Left colon (tissue), 2 donors: ENCODE measurements at regions not wholly inside any gene's neighbourhood (a gene's known extent, or its start where the extent isn't known, plus 50 kb on each side); places are given as distances from the start of the nearest gene placed in this dataset.

Source experiments
- ATAC-seq: fragments of 200-7000 bp; cut with Tn5 transposase; one replicate; pipeline ENCODE4 v1.9.1; 2020; ENCODE audit warnings: mild to moderate bottlenecking, moderate library complexity
- DNase-seq, 2 donors: peaks; one replicate each; pipeline ENCODE4 v3.0.0-alpha.2; 2020
- intact Hi-C, 2 donors: fragments of 100-400 bp; cut with DNase I in 1 of 2; cut with micrococcal nuclease in 1 of 2; formaldehyde crosslinking; loops; one replicate each; pipeline versions ENCODE4 v1.11.2 to v1.14.0; 2022; cut with DNase I, micrococcal nuclease
- donor health status: DM: no; HTN: no; CAD: no.
- donor health status: DM: yes; HTN: yes; CAD: no.

GRCh38 chr15:75126864-75127580, 74.7 kb upstream of the C15orf39 start:
- no peak for DNase-seq
- intact Hi-C loops = no loop called here
- ATAC-seq = no peak

- intact Hi-C loops = no loop called here
- DNase-seq (no peak), ATAC-seq (no peak)
Observed at GRCh38 chr15:75129788-75130187, 71.9 kb upstream of the C15orf39 start.

- DNase-seq (no peak), ATAC-seq (no peak)
- intact Hi-C loops = no loop called here
Observed at GRCh38 chr15:75131269-75131643, 70.4 kb upstream of the C15orf39 start.

- no peak for ATAC-seq
- intact Hi-C loops = no loop called here
- no peak for DNase-seq
Observed at GRCh38 chr15:75134748-75135147, 66.9 kb upstream of the C15orf39 start.

GRCh38 chr15:75136118-75136517, 65.6 kb upstream of the C15orf39 start:
- DNase-seq (no peak), ATAC-seq (no peak)
- intact Hi-C loops = no loop called here

DNA sequence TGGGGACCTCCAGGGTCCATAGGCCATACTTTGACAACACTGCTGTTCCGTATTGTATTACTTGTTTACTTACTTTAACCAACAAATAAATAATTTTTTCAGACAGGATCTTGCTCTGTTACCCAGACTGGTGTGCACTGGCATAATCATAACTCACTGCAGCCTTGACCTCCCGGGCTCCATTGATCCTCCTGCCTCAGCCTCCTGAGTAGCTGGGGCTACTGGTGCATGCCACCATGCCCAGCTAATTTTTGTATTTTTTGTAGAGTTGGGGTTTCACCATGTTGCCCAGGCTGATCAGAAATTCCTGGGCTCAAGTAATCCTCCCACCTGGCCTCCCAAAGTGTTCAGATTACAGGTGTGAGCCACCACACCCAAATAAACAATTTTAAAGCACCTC, 64.9 kb upstream of the C15orf39 start:
- DNase-seq (no peak), ATAC-seq (no peak)
- intact Hi-C loops = no loop called here

- ATAC-seq = no peak
- intact Hi-C loops = no loop called here
- no peak for DNase-seq
Observed at GRCh38 chr15:75138016-75138999, 63.4 kb upstream of the C15orf39 start.

GRCh38 chr15:75140080-75140879, 61.4 kb upstream of the C15orf39 start:
- intact Hi-C loops = loop anchor here in 1 of 2 donors (10.0 kb wide), 1 partner anchor 65 kb away; no protein-coding TSS in a partner anchor
- DNase-seq (no peak), ATAC-seq (no peak)

DNA sequence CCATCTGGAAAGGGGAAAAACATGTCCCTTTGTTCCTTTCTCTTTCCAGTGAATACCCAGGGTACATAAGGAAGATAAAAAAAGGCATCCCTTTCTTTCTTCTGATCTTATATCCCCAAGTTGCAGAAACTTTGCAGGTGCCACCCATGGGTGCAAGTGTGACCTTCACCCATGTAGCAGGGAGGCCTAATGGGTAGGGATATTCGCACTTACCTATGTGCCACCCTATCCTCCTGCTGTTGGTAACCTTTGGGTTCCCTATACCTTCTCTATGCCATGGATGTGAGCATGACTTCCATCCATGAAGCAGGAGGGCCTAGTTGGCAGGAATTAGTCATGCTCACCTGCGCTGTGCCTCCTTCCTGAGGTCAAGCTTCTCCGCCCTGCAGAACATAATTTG, 59.2 kb upstream of the C15orf39 start:
- ATAC-seq (no peak), DNase-seq (no peak)
- intact Hi-C loops = loop anchor here in 1 of 2 donors (10.0 kb wide), 1 partner anchor 68 kb away; no protein-coding TSS in a partner anchor

DNA sequence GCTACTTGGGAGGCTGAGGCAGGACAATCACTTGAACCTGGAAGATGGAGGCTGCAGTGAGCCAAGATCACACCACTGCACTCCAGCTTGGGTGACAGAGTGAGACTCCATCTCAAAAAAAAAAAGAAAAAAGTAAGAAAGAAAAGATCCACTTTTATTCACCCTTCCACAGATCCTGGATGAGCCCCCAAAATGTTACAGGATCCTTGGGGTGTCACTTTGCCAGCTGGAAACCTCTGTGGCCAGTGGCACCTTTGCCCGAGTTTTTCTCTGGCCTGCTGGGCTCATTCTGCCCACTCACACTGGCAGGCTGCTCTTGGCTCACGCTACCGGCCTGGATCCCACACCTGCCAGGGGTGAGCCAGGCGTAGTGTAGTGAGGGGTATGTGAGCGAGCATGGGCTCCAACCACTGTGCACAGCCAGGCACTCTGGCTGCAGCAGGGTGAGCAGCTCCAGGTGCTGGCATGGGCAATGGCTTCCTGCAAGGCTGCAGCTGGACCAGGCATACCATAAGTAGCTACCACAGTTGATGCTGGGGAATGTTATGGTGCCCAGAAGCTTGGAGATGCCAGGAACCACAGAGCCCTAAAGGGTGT, 57.8 kb upstream of the C15orf39 start:
- intact Hi-C loops = loop anchor here in 1 of 2 donors (10.0 kb wide), 1 partner anchor 69 kb away; no protein-coding TSS in a partner anchor
- ATAC-seq (no peak), DNase-seq (no peak)

DNA sequence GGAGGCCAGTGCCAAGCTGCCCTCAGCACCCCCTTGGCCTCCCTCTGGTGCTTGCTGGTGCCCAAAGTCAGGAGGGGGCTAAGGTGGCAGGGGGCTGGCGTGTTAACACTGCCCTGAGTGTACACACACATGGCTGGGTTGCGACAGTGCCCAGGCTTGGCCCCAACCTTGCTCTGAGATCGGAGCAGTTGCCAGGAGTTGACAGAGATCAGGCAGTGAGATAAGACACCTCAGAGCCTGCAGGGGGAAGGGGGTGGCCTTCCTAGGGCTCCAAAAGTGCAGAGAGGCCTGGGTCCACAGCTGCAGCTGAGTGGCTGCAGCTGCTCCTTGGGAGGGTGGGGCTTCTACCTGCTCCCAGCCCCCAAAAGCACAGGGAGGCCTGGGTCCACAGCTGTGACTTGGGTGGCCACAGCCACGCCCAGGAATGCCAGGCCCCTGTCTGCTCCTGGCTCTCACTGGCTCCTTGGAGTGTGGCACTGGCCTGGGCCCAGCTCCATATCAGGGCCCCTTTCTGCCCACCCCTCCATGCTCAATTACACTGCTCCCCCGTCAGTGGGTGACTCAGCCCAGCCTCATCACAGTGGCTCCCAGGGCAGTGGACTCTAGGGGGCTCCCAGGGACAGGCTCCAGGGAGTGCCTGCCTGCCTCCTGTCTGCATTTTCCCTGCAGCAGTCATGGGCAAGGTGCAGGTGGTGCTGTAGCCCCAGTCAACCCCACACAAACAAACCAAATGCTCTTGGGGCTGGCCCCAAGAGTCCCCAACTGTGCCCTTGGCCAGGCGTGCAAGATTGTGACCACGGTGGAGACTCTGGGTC, 56.4 kb upstream of the C15orf39 start:
- intact Hi-C loops = loop anchor here in 1 of 2 donors (10.0 kb wide), 1 partner anchor 70 kb away; no protein-coding TSS in a partner anchor
- ATAC-seq (no peak), DNase-seq (no peak)

- DNase-seq (no peak), ATAC-seq (no peak)
- intact Hi-C loops = loop anchor here in 1 of 2 donors (10.0 kb wide), 1 partner anchor 73 kb away; no protein-coding TSS in a partner anchor
Observed at GRCh38 chr15:75148280-75148679, 53.4 kb upstream of the C15orf39 start.

DNA sequence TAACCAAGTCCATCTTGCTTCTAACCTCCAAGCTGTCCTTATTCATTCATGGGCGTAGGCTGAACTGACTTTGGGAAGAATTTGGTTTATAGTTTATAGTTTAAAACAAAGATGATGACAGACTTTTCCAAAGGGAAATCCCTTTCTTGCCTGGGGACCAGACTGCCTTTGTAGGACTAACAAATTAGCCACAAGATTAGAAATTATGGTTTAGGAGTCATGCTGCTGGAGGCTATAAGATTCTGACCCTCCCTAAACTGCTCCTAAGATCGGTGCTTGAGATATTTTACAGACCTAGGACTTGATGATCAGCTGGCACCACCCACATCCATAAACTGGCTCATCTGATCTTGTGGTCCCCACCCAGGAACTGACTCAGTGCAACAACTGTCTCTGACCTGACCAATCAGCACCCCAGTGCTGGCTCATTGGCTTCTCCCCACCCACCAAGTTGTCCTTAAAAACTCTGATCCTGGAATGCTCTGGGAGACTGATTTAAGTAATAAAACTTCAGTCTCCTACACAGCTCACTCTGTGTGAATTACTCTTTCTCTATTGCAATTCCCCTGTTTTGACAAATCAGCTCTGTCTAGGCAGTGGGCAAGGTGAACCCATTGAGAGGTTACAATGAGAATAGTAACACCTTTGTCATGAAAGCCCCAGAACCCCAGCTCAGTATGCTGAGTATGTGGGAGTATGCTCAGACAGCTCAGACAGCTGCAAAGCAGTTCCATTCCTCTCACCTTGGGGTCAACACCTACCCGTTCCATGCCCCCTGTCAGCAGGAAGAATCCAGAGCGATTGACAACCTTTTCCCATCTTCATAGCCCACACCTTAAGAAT, 51.6 kb upstream of the C15orf39 start:
- intact Hi-C loops = loop anchor here in 1 of 2 donors (10.0 kb wide), 1 partner anchor 75 kb away; no protein-coding TSS in a partner anchor
- DNase-seq = no peak
- ATAC-seq = peak; percentile 58

GRCh38 chr15:75151214-75152128, 50.2 kb upstream of the C15orf39 start:
- ATAC-seq (no peak), DNase-seq (no peak)
- intact Hi-C loops = no loop called here
